H1 (cell line): ENCODE measurements at regions not wholly inside any gene's neighbourhood (a gene's known extent, or its start where the extent isn't known, plus 50 kb on each side); places are given as distances from the start of the nearest gene placed in this dataset.

Experiments used
- JUND ChIP-seq: IDR thresholded peaks from 2 replicates; pipeline ENCODE4 v1.6.1; 2011; ENCODE audit warnings: mild to moderate bottlenecking, improper control_type of control experiment, low read length
- TAF7 ChIP-seq: optimal IDR thresholded peaks from 2 replicates; pipeline ENCODE3; 2011; ENCODE audit warnings: low read depth, mild to moderate bottlenecking, inconsistent platforms, low read length, moderate library complexity, borderline replicate concordance

GRCh38 chr10:113435881-113436280 lies 117.0 kb upstream of the HABP2 start (continued):
- TF ChIP-seq JUND: no peak
- no peak for TF ChIP-seq TAF7
